Nephron (organoid): ENCODE measurements at regions not wholly inside any gene's neighbourhood (a gene's known extent, or its start where the extent isn't known, plus 50 kb on each side); places are given as distances from the start of the nearest gene placed in this dataset.

ENCODE experiments used
- H3K27ac Mint-ChIP-seq, 3 experiments: 2 replicates each; pipeline ENCODE4 v1.8.0; 2020; ENCODE audit warnings: mixed read lengths in 3 of 3, mild to moderate bottlenecking in 2 of 3, moderate library complexity in 1 of 3
- H3K27me3 Mint-ChIP-seq: 2 replicates; pipeline ENCODE4 v1.8.0; 2021; ENCODE audit warnings: low read depth, mild to moderate bottlenecking, moderate library complexity, mixed read lengths
- H3K36me3 Mint-ChIP-seq: 2 replicates; pipeline ENCODE4 v1.8.0; 2020; ENCODE audit warnings: low read depth, mixed read lengths
- H3K4me1 Mint-ChIP-seq: 2 replicates; pipeline ENCODE4 v1.8.0; 2020; ENCODE audit warnings: mixed read lengths
- H3K4me3 Mint-ChIP-seq, 3 experiments: 2 replicates each; pipeline ENCODE4 v1.8.0; 2020; ENCODE audit warnings: mild to moderate bottlenecking in 3 of 3, mixed read lengths in 3 of 3, moderate library complexity in 2 of 3
- H3K9me3 Mint-ChIP-seq: 2 replicates; pipeline ENCODE4 v1.8.0; 2020; ENCODE audit warnings: mixed read lengths
- TF ChIP-seq, protein P1 (sequence below), 3 experiments: fragments of 200-600 bp; sonication (generic); IDR thresholded peaks; one replicate each; pipeline ENCODE4 v1.5.0; 2021; ENCODE audit warnings: antibody characterized with exemption in 3 of 3; ENCODE audit not compliant: unreplicated experiment in 3 of 3

GRCh38 chr4:121256887-121257466, 92.9 kb upstream of the TNIP3 start:
- H3K9me3 Mint-ChIP-seq: no peaks in the 10 kb centered on the region
- no peak overlapping the region for H3K4me3 Mint-ChIP-seq
- no peaks in the 10 kb centered on the region for H3K27me3 Mint-ChIP-seq
- no peaks in the 10 kb centered on the region for H3K4me1 Mint-ChIP-seq
- no peaks in the 10 kb centered on the region for H3K36me3 Mint-ChIP-seq
- H3K27ac Mint-ChIP-seq: no peak overlapping the region
- TF ChIP-seq, protein P1, sequence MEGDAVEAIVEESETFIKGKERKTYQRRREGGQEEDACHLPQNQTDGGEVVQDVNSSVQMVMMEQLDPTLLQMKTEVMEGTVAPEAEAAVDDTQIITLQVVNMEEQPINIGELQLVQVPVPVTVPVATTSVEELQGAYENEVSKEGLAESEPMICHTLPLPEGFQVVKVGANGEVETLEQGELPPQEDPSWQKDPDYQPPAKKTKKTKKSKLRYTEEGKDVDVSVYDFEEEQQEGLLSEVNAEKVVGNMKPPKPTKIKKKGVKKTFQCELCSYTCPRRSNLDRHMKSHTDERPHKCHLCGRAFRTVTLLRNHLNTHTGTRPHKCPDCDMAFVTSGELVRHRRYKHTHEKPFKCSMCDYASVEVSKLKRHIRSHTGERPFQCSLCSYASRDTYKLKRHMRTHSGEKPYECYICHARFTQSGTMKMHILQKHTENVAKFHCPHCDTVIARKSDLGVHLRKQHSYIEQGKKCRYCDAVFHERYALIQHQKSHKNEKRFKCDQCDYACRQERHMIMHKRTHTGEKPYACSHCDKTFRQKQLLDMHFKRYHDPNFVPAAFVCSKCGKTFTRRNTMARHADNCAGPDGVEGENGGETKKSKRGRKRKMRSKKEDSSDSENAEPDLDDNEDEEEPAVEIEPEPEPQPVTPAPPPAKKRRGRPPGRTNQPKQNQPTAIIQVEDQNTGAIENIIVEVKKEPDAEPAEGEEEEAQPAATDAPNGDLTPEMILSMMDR (IDR thresholded peaks at IDR 0.05; ENCODE audit: unreplicated experiment in 3 of 3): no peak

DNA sequence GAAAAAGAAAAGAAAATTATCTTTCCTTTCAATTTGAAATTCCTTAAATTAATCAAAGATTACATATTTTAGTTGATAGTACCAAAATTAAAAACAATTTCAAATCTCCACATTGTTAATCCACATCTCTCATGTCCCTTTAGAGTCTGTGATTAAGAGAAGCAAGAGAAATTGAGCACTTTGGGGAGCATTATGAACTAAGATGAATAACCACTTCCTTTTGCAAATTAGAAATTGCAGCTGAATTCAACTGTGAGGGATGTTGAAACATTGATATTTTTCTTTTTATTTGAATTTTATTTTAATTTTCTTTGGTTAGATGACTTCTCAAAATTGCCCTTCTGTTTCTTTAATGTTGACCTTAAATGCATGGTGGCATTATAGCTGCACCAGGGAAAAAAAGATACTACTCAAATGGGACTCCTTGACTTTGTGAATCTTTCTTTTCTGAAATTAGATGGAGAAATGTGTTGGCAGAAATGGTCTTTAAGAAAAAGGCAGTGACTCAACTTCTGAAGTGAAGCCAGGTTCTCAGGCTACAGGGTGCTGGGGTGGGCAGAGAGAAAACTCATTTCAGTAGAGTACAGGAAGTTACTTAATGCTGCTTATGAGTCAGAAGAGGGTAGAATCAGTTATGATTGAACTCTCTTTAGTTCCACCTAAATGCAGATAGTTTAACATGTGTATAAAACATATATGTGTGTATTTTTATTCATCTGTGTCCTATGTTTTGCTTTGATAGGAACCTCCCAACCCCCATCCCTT, 92.0 kb upstream of the TNIP3 start:
- TF ChIP-seq, protein P1 (IDR thresholded peaks at IDR 0.05; ENCODE audit: unreplicated experiment in 3 of 3): no peak
- no peak overlapping the region for H3K4me3 Mint-ChIP-seq
- H3K4me1 Mint-ChIP-seq: no peaks in the 10 kb centered on the region
- no peak overlapping the region for H3K27ac Mint-ChIP-seq
- H3K9me3 Mint-ChIP-seq: no peaks in the 10 kb centered on the region
- H3K36me3 Mint-ChIP-seq: no peaks in the 10 kb centered on the region
- no peaks in the 10 kb centered on the region for H3K27me3 Mint-ChIP-seq

DNA sequence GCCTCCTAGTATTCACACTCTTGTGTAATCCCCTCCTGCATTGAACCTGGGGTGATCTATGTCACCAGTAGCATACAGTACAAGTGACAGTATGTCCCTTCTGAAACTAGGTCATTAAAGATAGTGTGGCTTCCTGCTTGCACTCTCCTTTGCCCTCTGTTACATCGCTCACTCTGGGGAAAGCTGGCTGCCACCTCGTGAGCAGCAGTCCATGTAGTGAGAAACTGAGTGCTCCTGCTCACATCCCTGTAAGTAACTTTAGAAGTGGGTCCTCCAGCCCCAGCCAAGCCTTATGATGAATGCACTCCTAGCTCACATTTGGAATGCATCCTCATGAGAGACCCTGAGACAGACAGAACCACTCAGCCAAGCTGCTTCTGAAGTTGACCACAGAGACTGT, 89.8 kb upstream of the TNIP3 start:
- Mint-ChIP-seq H3K27me3 (no peaks in the 10 kb centered on the region), H3K36me3 (no peaks in the 10 kb centered on the region), H3K27ac (no peak overlapping the region), H3K4me3 (no peak overlapping the region), H3K9me3 (no peaks in the 10 kb centered on the region), H3K4me1 (no peaks in the 10 kb centered on the region)
- TF ChIP-seq, protein P1 (IDR thresholded peaks at IDR 0.05; ENCODE audit: unreplicated experiment in 3 of 3): no peak

- TF ChIP-seq, protein P1 (IDR thresholded peaks at IDR 0.05; ENCODE audit: unreplicated experiment in 3 of 3): peak; percentile 79 to 90 (median 80)
- no peaks in the 10 kb centered on the region for H3K27me3 Mint-ChIP-seq
- H3K9me3 Mint-ChIP-seq: no peaks in the 10 kb centered on the region
Measured at GRCh38 chr4:121252224-121252806, 88.2 kb upstream of the TNIP3 start.

GRCh38 chr4:121248747-121249146, 84.6 kb upstream of the TNIP3 start:
- H3K27me3 Mint-ChIP-seq: no peaks in the 10 kb centered on the region
- no peaks in the 10 kb centered on the region for H3K9me3 Mint-ChIP-seq
- H3K27ac Mint-ChIP-seq: no peak overlapping the region
- H3K4me3 Mint-ChIP-seq: no peak overlapping the region
- TF ChIP-seq, protein P1 (IDR thresholded peaks at IDR 0.05; ENCODE audit: unreplicated experiment in 3 of 3): no peak
- H3K4me1 Mint-ChIP-seq: no peaks in the 10 kb centered on the region
- no peaks in the 10 kb centered on the region for H3K36me3 Mint-ChIP-seq

More at GRCh38 chr4:121252224-121252806, 88.2 kb upstream of the TNIP3 start:
- H3K27ac Mint-ChIP-seq: no peak overlapping the region
- no peak overlapping the region for H3K4me3 Mint-ChIP-seq
- H3K36me3 Mint-ChIP-seq: no peaks in the 10 kb centered on the region
- H3K4me1 Mint-ChIP-seq: no peaks in the 10 kb centered on the region
